ENCODE measurements at regions not wholly inside any gene's neighbourhood (a gene's known extent, or its start where the extent isn't known, plus 50 kb on each side); places are given as distances from the start of the nearest gene placed in this dataset.

DNA sequence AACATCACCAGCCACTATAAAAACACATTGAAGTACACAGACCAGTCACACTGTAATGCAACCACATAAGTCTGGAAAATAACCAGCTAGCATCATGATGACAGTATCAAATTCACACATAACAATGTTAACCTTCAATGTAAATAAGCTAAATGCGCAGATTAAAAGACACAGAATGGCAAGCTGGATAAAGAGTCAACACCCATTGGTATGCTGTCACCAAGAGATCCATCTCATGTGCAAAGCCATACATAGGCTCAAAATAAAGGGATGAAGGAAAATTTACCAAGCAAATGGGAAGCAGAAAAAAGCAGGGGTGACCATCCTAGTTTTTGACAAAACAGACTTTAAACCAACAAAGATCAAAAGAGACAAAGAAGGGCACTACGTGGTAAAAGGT is 110.8 kb downstream of the NR4A2 start:
- Histone ChIP-seq H3K4ac (ENCODE audit: low read depth, low read length) (no peak overlapping the region), H3K18ac (ENCODE audit: low read depth, low read length) (no peak overlapping the region), H3K56ac (ENCODE audit: extremely low read depth, insufficient read depth, low read length) (no peak overlapping the region), H2AK5ac (ENCODE audit: low read depth, low read length) (no peak overlapping the region), H2BK5ac (ENCODE audit: low read depth, low read length, poor library complexity, severe bottlenecking) (no peak overlapping the region), H2BK120ac (ENCODE audit: low read depth, low read length) (no peak overlapping the region), H3K9ac (ENCODE audit: low read depth, low read length) (no peak overlapping the region), H3K36me3 (ENCODE audit: control insufficient read depth, insufficient read depth, low read length) (no peaks in the 10 kb centered on the region), H2AFZ (replicated peaks; ENCODE audit: low read length, poor library complexity) (no peak overlapping the region), H3K27ac (ENCODE audit: insufficient read depth, low read length) (no peak overlapping the region), H3K9me1 (ENCODE audit: insufficient read depth, low read length) (no peaks in the 10 kb centered on the region), H4K20me1 (ENCODE audit: insufficient read depth, low read length) (no peaks in the 10 kb centered on the region), H3K79me1 (ENCODE audit: low read depth in 1 of 2, low read length in 2 of 2) (no peaks in the 10 kb centered on the region), H2AK9ac (replicated peaks; ENCODE audit: low read depth, low read length, poor library complexity) (no peak overlapping the region), H4K91ac (ENCODE audit: insufficient read depth, low read depth, low read length) (no peak overlapping the region), H3K4me1 (ENCODE audit: control insufficient read depth, insufficient read depth, low read length) (no peaks in the 10 kb centered on the region), H4K8ac (ENCODE audit: low read depth in 2 of 2, low read length in 2 of 2) (no peak overlapping the region), H3K14ac (replicated peaks; ENCODE audit: low read depth, low read length) (no peak overlapping the region), H3K9me3 (ENCODE audit: control insufficient read depth, insufficient read depth, low read length) (peaks cover 4% of the 10 kb centered on the region; the same call in 1 of the 2 replicates), H2BK20ac (ENCODE audit: low read depth, low read length) (no peak overlapping the region), H3K23ac (ENCODE audit: low read depth, low read length) (no peak overlapping the region), H4K5ac (ENCODE audit: low read depth, low read length) (no peak overlapping the region), H3K4me3 (ENCODE audit: insufficient read depth, low read depth, low read length) (no peak overlapping the region), H3K27me3 (ENCODE audit: control insufficient read depth, insufficient read depth, low read length) (no peaks in the 10 kb centered on the region), H3K4me2 (ENCODE audit: low read depth, low read length) (no peak overlapping the region), H2BK15ac (ENCODE audit: low read depth, low read length) (no peak overlapping the region)
- dilution Hi-C loops (cut with HindIII; ENCODE audit: low sequenced_read_pairs, unreplicated experiment), result no loop called here
- no peak for DNase-seq
- in situ Hi-C loops (cut with MboI; ENCODE audit: low sequenced_read_pairs), result no loop called here
- intact Hi-C loops (cut with micrococcal nuclease), result loop anchor here (10.0 kb wide), 1 partner anchor 583 kb away; no protein-coding TSS in a partner anchor
- no peak for ATAC-seq (ENCODE audit: low read depth)
- ChIA-PET CTCF (no interaction called here), POLR2A (ENCODE audit: unreplicated experiment) (no interaction called here)
- BruUV-seq (replicated peaks), result no TSS peak
- no peak for TF ChIP-seq POLR2A (IDR thresholded peaks at IDR 0.05; ENCODE audit: low read depth, low read length)
- no peak for TF ChIP-seq CEBPB (IDR thresholded peaks at IDR 0.05; ENCODE audit: low read depth, low read length)
- no peak for TF ChIP-seq RAD21 (IDR thresholded peaks at IDR 0.05; ENCODE audit: low read length)
- no peak for TF ChIP-seq CHD1 (IDR thresholded peaks at IDR 0.05; ENCODE audit: low read depth, low read length)
- no peak for TF ChIP-seq MXI1 (IDR thresholded peaks at IDR 0.05; ENCODE audit: borderline replicate concordance, low read depth, low read length)
- no peak for TF ChIP-seq MAZ (IDR thresholded peaks at IDR 0.05; ENCODE audit: borderline replicate concordance, low read depth, low read length)
- TF ChIP-seq BHLHE40 (IDR thresholded peaks at IDR 0.05; ENCODE audit: low read depth, low read length), result no peak
- TF ChIP-seq ELK1 (IDR thresholded peaks at IDR 0.05; ENCODE audit: borderline replicate concordance, low read depth, low read length), result no peak
- TF ChIP-seq SMC3 (IDR thresholded peaks at IDR 0.05; ENCODE audit: low read depth, low read length), result no peak
- TF ChIP-seq RCOR1 (IDR thresholded peaks at IDR 0.05; ENCODE audit: insufficient replicate concordance, low read length), result no peak
- TF ChIP-seq FOS (IDR thresholded peaks at IDR 0.05; ENCODE audit: low read depth, low read length), result no peak
- WGBS, 2 experiments (ENCODE audit: extremely low coverage in 2 of 2, insufficient read length in 1 of 2), result 71% methylated on average over 1 of the region's 2 CpGs; no CpG with 5 or more reads in 1 of the 2 experiments

Measured in IMR-90 (cell line).